Esophagus squamous epithelium (tissue), 4 donors: ENCODE measurements at regions not wholly inside any gene's neighbourhood (a gene's known extent, or its start where the extent isn't known, plus 50 kb on each side); places are given as distances from the start of the nearest gene placed in this dataset.

Experiments used
- POLR2A ChIP-seq, 4 donors: fragments of 450-650 bp; IDR thresholded peaks; one replicate each; pipeline ENCODE4 v1.6.1; 2017; ENCODE audit warnings: antibody characterized with exemption in 4 of 4, mild to moderate bottlenecking in 4 of 4, moderate library complexity in 3 of 4
- TF ChIP-seq, protein P1 (sequence below), 6 experiments: fragments of 450-650 bp in 4 of 6; fragments of 200-600 bp in 2 of 6; sonication (generic) in 2 of 6; IDR thresholded peaks; one replicate each; pipeline ENCODE4 v1.5.1; 2016 to 2019; ENCODE audit warnings: antibody characterized with exemption in 6 of 6, mild to moderate bottlenecking in 4 of 6, moderate library complexity in 4 of 6

DNA sequence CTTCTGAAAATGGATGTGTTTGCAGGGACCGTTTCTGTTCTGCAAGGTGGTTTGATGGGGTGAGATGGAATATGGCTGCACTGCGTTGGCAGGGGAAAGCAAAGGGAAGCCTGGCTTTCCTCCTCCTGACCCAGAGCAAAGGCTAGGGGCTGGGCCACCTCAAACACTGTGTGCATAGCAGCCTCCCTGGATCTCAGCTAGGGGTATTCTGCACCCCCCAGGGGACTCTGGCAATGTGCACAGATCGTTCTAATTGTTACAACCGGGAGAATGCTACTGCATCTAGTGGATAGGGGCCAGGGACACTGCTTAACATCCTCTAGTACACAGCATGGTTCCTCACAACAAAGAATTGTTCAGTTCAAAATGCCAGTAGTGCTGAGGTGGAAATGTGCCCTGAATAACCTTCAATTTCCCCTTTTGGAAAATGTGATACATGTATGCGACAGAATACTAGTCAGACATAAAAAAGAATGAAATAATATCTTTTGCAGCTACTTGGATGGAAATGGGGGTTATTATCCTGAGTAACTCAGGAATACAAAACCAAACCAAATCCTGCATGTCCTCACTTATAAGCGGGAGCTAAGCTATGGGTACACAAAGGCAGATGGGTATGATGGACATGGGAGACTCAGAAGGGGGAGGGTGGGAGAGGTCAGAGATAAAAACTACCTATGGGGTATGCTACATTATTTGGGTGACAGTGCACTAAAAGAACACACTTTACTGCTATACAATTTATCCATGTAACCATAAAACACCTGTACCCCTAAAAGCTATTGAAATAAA is 671.2 kb downstream of the UQCRFS1 start:
- TF ChIP-seq, protein P1, sequence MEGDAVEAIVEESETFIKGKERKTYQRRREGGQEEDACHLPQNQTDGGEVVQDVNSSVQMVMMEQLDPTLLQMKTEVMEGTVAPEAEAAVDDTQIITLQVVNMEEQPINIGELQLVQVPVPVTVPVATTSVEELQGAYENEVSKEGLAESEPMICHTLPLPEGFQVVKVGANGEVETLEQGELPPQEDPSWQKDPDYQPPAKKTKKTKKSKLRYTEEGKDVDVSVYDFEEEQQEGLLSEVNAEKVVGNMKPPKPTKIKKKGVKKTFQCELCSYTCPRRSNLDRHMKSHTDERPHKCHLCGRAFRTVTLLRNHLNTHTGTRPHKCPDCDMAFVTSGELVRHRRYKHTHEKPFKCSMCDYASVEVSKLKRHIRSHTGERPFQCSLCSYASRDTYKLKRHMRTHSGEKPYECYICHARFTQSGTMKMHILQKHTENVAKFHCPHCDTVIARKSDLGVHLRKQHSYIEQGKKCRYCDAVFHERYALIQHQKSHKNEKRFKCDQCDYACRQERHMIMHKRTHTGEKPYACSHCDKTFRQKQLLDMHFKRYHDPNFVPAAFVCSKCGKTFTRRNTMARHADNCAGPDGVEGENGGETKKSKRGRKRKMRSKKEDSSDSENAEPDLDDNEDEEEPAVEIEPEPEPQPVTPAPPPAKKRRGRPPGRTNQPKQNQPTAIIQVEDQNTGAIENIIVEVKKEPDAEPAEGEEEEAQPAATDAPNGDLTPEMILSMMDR (IDR thresholded peaks at IDR 0.05) = no peak
- no peak for TF ChIP-seq POLR2A (IDR thresholded peaks at IDR 0.05)
